ENCODE measurements at regions not wholly inside any gene's neighbourhood (a gene's known extent, or its start where the extent isn't known, plus 50 kb on each side); places are given as distances from the start of the nearest gene placed in this dataset.

GRCh38 chr18:42178376-42179080 lies 223.5 kb downstream of the PIK3C3 start:
- no peaks in the 10 kb centered on the region for H3K4me1 Mint-ChIP-seq
- no peak for DNase-seq
- no peak for ATAC-seq
- no peaks in the 10 kb centered on the region for H3K36me3 Mint-ChIP-seq (ENCODE audit: low read depth)
- no peaks in the 10 kb centered on the region for H3K9me3 Mint-ChIP-seq
- no peaks in the 10 kb centered on the region for H3K27me3 Mint-ChIP-seq
- H3K27ac Mint-ChIP-seq = no peak overlapping the region
- no peak overlapping the region for H3K4me3 Mint-ChIP-seq

DNA sequence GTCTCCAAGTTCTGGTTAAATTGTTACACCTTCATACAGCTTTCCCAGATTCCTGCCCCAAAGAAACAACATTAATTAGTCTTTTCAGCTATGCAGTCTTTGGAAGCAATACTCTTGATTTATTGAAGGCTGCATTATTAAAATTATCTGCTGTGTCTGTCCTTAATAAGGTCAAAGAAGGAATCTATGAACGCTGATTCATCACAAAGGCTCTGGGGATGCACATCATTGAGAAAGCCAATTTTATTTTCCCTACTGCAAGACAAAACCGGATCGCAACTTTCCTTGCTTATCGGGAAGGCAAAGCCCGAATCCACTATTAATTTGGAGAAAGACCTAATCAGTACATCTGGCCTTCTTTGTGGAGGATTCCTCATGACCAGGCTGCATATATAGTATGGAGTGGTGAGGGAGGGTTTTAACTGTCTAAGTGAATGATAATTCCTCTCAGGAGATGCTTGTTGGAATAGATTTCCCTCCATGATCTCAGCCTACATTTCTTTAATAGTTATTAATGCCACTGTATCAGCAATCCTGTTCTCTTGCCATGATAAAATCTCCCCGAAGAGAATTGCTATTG lies 224.6 kb downstream of the PIK3C3 start:
- Mint-ChIP-seq H3K9me3 (no peaks in the 10 kb centered on the region), H3K27ac (no peak overlapping the region), H3K27me3 (no peaks in the 10 kb centered on the region), H3K4me3 (no peak overlapping the region), H3K36me3 (ENCODE audit: low read depth) (no peaks in the 10 kb centered on the region), H3K4me1 (no peaks in the 10 kb centered on the region)
- ATAC-seq (no peak), DNase-seq (no peak)

- Mint-ChIP-seq H3K9me3 (no peaks in the 10 kb centered on the region), H3K27me3 (no peaks in the 10 kb centered on the region), H3K4me3 (no peak overlapping the region), H3K27ac (no peak overlapping the region), H3K36me3 (ENCODE audit: low read depth) (no peaks in the 10 kb centered on the region), H3K4me1 (no peaks in the 10 kb centered on the region)
- DNase-seq = no peak
- no peak for ATAC-seq
Observed at GRCh38 chr18:42181474-42181873, 226.4 kb downstream of the PIK3C3 start.

GRCh38 chr18:42182728-42183700 lies 228.0 kb downstream of the PIK3C3 start:
- Mint-ChIP-seq H3K4me1 (no peaks in the 10 kb centered on the region), H3K27me3 (no peaks in the 10 kb centered on the region), H3K9me3 (no peaks in the 10 kb centered on the region), H3K4me3 (no peak overlapping the region), H3K27ac (no peak overlapping the region), H3K36me3 (ENCODE audit: low read depth) (no peaks in the 10 kb centered on the region)
- no peak for ATAC-seq
- DNase-seq = no peak

GRCh38 chr18:42183746-42184145 lies 228.7 kb downstream of the PIK3C3 start:
- Mint-ChIP-seq H3K4me1 (no peaks in the 10 kb centered on the region), H3K9me3 (no peaks in the 10 kb centered on the region), H3K4me3 (no peak overlapping the region), H3K27me3 (no peaks in the 10 kb centered on the region), H3K27ac (no peak overlapping the region), H3K36me3 (ENCODE audit: low read depth) (no peaks in the 10 kb centered on the region)
- no peak for DNase-seq
- ATAC-seq = no peak

- Mint-ChIP-seq H3K36me3 (ENCODE audit: low read depth) (peaks cover 1% of the 10 kb centered on the region), H3K27ac (no peak overlapping the region), H3K27me3 (no peaks in the 10 kb centered on the region), H3K4me1 (no peaks in the 10 kb centered on the region), H3K9me3 (peaks cover 10% of the 10 kb centered on the region), H3K4me3 (no peak overlapping the region)
- ATAC-seq (no peak), DNase-seq (no peak)
Observed at GRCh38 chr18:42184685-42185477, 229.8 kb downstream of the PIK3C3 start.

DNA sequence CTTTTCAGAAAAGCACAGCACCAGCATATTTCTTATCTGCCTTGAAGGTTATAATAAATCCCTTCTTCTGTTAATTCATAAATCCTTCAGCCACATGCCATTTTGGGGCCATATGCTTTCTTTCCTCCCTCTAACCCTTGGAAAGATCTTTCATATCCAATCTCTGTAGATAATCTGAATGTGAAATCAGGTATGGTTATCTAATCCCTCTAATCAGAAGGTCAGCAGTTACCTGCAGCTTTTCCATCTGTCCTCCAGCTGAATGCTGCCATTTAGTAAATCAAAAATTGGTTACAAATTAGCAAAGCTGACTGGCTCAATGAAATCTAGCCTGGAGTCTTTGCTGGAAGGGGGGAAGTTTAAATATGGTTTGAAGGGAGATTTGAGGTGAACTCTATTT lies 230.5 kb downstream of the PIK3C3 start:
- no peak overlapping the region for H3K27ac Mint-ChIP-seq
- H3K36me3 Mint-ChIP-seq (ENCODE audit: low read depth) = peaks cover 1% of the 10 kb centered on the region
- H3K27me3 Mint-ChIP-seq = no peaks in the 10 kb centered on the region
- peaks cover 10% of the 10 kb centered on the region for H3K9me3 Mint-ChIP-seq
- DNase-seq = no peak
- no peak for ATAC-seq
- no peak overlapping the region for H3K4me3 Mint-ChIP-seq
- no peaks in the 10 kb centered on the region for H3K4me1 Mint-ChIP-seq

GRCh38 chr18:42187611-42188380 lies 232.8 kb downstream of the PIK3C3 start:
- Mint-ChIP-seq H3K4me1 (no peaks in the 10 kb centered on the region), H3K9me3 (peaks cover 10% of the 10 kb centered on the region), H3K4me3 (no peak overlapping the region), H3K27me3 (no peaks in the 10 kb centered on the region), H3K36me3 (ENCODE audit: low read depth) (peaks cover 1% of the 10 kb centered on the region), H3K27ac (no peak overlapping the region)
- ATAC-seq (no peak), DNase-seq (no peak)

- ATAC-seq (no peak), DNase-seq (no peak)
- Mint-ChIP-seq H3K4me3 (no peak overlapping the region), H3K27ac (no peak overlapping the region), H3K27me3 (no peaks in the 10 kb centered on the region), H3K4me1 (no peaks in the 10 kb centered on the region), H3K9me3 (peaks cover 10% of the 10 kb centered on the region), H3K36me3 (ENCODE audit: low read depth) (peaks cover 1% of the 10 kb centered on the region)
Observed at GRCh38 chr18:42190643-42191042, 235.6 kb downstream of the PIK3C3 start.

DNA sequence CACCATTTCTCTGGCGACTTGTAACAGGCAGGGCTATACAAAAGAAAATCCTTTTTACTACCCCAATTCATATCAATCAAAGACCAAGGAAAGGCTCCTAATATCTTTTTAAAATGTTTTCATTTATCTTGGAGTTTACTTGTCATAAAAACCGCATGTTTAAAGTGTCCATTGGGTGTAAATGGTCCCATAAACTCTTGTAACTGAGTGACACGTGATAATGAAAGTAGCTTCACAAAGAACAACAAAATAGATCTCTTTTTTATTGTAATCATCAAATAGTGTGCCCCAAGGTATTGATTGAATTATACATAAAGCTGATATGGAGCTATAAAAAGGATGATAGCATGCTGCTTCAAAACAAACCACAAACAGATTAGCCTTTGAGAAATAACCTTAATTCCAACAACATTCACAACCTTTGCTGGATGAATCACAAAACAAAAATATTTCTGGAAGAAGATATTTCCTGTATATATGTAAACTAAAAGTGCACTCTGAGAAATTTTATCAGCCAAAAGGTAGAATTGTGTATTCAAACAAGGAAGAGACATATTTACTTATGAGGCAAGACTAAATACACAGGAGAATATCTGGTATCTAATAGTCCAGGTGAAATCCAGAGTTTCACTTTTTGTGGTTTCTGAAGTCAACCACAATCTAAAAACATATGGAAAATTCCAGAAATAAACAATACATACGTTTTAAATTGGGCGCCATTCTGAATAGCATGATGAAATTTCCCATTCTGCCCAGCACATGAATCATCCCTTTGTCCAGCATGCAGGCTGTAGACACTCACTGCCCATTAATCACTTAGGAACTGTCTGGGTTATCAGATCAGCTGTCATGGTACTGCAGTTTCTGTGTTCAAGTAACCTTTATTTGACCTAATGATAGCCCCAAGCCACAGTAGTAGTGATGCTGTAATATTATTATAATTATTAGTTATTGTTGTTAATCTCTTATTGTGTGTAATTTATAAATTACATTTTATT lies 237.5 kb downstream of the PIK3C3 start:
- no peaks in the 10 kb centered on the region for H3K4me1 Mint-ChIP-seq
- H3K9me3 Mint-ChIP-seq = peaks cover 10% of the 10 kb centered on the region
- DNase-seq (no peak), ATAC-seq (no peak)
- no peak overlapping the region for H3K27ac Mint-ChIP-seq
- peaks cover 1% of the 10 kb centered on the region for H3K36me3 Mint-ChIP-seq (ENCODE audit: low read depth)
- H3K4me3 Mint-ChIP-seq = no peak overlapping the region
- H3K27me3 Mint-ChIP-seq = no peaks in the 10 kb centered on the region

- Mint-ChIP-seq H3K27me3 (no peaks in the 10 kb centered on the region), H3K27ac (no peak overlapping the region), H3K4me3 (no peak overlapping the region), H3K9me3 (no peaks in the 10 kb centered on the region), H3K4me1 (no peaks in the 10 kb centered on the region), H3K36me3 (ENCODE audit: low read depth) (no peaks in the 10 kb centered on the region)
- no peak for DNase-seq
- no peak for ATAC-seq
Observed at GRCh38 chr18:42196651-42197050, 241.6 kb downstream of the PIK3C3 start.

DNA sequence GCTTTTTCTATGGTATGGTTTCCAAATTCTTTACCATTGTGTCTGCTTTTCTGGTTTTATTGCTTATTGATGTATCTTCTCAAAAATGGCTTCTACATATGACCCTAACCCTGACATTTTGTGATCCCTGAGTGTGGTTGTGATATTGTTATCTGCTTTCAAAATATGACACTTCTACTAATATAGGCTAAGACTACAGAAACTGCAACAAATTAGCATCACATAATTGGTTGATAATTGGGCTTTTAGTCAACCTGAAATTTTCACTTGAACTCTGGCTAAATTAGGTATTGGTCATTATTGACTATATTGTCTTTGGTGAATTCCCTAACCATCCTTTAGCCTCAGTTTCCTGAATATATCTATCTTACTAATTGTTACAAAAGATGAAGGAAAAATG lies 246.1 kb downstream of the PIK3C3 start:
- Mint-ChIP-seq H3K36me3 (ENCODE audit: low read depth) (no peaks in the 10 kb centered on the region), H3K9me3 (peaks cover 3% of the 10 kb centered on the region)
- ATAC-seq = no peak

DNA sequence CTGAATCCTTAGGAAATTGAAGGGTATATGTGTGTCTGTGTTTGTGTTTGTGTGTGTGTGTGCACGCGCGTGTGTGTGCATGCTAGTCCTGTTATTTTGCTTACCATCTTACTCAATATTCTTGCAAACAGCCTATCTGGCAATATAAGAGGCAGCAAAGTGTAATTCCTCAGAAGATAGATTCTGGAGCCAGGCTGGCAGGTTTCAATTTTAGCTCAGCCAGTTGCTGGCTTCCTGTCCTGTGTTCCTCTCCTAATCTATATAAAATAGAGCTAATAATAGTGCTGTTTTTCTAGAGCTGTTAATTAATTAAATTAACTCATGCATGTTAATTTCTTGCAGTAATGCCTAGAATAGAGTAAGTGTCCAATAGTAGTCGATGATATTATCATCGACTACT lies 256.2 kb downstream of the PIK3C3 start:
- ATAC-seq (no peak), DNase-seq (no peak)
- Mint-ChIP-seq H3K4me3 (no peak overlapping the region), H3K27me3 (no peaks in the 10 kb centered on the region), H3K4me1 (no peaks in the 10 kb centered on the region), H3K27ac (no peak overlapping the region), H3K9me3 (no peaks in the 10 kb centered on the region), H3K36me3 (ENCODE audit: low read depth) (no peaks in the 10 kb centered on the region)

More for the DNA sequence above, 246.1 kb downstream of the PIK3C3 start:
- Mint-ChIP-seq H3K4me3 (no peak overlapping the region), H3K4me1 (no peaks in the 10 kb centered on the region), H3K27ac (no peak overlapping the region), H3K27me3 (no peaks in the 10 kb centered on the region)
- no peak for DNase-seq

Measured in activated naive CD8-positive, alpha-beta T cell treated with anti-CD3 and anti-CD28 coated beads, Interleukin-2, amount 50 U/mL, for 24 hours (primary cell).